Activated naive CD4-positive, alpha-beta T cell treated with Interleukin-2 at 50 U/mL for 16 hours (primary cell): ENCODE measurements at regions not wholly inside any gene's neighbourhood (a gene's known extent, or its start where the extent isn't known, plus 50 kb on each side); places are given as distances from the start of the nearest gene placed in this dataset.
"Not testable (repeated sequence)": the region's sequence is repeated elsewhere in the genome, so short reads cannot be mapped to it uniquely, and the experiment has no call there.

ENCODE experiments used
- DNase-seq: peaks from one replicate; pipeline ENCODE4 v3.0.0-alpha.2; 2020

- no peak for DNase-seq
Measured at GRCh38 chr5:92086059-92086811, 703.1 kb upstream of the ARRDC3 start.

- DNase-seq: no peak
Measured at GRCh38 chr5:92081958-92082712, 699.0 kb upstream of the ARRDC3 start.

DNA sequence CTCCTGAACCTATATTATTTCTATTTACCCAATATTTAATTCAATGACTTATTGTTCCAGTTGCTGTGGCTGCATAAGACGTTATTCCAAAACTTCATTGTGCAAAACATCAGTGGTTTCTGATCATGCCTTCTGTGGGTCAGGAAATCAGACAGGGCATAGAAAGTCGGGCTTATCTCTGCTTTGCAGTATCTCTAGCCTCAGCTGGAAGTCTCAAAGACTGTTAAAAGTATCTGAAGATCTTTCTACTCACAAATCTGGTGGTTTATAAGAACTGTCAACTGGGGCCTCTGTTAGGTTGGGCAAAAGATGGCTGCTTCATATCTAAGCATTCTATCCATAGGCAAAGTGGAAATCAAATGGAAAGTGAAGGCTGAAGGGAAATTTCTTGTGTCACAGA is 687.7 kb upstream of the ARRDC3 start:
- no peak for DNase-seq

DNA sequence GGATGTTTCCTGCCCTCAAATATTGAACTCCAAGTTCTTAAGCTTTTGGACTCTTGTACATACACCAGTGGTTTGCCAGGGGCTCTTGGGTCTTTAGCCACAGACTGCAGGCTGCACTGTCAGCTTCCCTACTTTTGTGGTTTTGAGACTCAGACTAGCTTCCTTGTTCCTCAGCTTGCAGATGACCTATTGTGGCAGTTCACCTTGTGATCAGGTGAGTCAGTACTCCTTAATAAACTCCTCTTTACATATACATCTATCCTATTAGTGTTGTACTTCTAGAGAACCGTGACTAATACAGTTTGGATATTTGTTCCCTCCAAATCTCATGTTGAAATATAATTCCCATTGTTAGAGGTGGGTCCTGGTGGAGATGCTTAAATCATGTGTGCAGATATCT is 681.9 kb upstream of the ARRDC3 start:
- DNase-seq: no peak

GRCh38 chr5:92051741-92052140 is 668.6 kb upstream of the ARRDC3 start:
- no peak for DNase-seq

- no peak for DNase-seq
Measured at GRCh38 chr5:92050970-92051369, 667.9 kb upstream of the ARRDC3 start.

- DNase-seq: no peak
Measured at GRCh38 chr5:92041911-92042660, 659.0 kb upstream of the ARRDC3 start.

DNA sequence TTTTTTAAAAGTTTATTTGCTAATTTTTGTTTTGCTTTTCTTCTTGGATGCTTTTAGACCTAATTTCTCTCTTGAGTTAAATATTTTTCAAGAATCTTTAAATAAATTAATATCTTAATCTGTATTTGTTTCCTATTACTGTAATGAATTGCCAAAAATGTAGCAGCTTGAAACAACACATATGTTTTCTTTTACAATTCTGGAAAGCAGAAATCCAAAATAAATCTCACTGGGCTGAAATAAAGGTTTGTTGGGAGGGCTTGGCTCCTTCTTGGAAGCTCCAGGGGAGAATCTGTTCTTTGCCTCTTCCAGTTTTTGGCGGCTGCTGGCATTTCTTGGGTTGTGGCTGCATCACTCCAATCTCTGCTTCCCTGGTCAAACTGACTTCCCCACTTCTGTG is 658.1 kb upstream of the ARRDC3 start:
- DNase-seq: no peak

- not testable (repeated sequence) for DNase-seq
Measured at GRCh38 chr5:92029792-92030191, 646.7 kb upstream of the ARRDC3 start.

DNA sequence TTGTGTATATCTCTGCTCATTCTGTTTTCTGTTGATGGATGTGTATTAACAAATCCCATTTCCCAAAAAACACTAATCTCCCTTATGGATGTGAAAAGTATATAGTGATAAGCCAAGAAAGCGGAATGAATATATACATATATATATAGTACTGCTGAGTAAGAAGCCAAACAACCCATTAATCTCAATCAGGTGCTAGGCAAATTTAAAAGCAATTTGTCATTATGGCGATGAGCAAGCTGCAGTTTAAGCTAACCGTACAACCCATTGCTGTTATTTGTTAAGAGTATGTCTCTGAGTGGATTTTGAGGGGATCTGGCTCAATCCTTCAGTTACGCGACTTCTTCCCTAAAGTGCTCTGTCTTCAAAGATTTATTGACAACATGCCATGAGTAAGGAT is 640.4 kb upstream of the ARRDC3 start:
- no peak for DNase-seq

GRCh38 chr5:92023141-92023471 is 640.0 kb upstream of the ARRDC3 start:
- no peak for DNase-seq

DNA sequence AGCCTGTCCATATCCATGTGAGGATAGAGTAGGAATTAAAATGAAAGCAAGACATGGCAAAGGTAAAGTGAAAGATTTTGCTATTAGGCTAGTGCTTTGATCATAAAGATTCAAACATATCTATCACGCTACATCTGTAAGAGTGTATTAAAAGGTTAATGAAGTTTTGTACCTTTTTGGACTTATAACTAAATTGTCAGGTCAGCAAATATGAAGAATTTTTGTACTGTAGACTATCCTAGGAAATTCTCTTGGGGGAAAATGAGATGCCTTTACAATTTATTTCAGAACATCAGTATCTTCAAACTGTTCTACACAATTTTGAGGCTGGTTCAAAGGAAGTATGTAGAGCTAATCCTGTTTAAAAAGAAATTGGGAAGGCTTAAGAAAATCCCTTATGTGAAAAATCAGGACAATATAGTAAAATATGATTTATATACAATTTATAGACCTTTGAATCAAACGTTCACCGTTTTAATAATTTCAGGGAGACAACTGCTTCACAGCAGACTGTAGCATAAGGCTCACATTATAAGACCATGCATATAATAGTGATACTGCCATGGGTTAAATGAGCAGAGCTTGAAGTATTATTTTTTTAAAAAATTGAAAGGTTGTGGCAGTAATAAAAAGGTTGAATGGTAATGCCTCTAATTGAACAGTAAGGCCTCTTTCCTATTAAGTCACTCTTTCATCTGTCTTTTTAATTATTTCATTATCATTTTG is 639.5 kb upstream of the ARRDC3 start:
- no peak for DNase-seq

- no peak for DNase-seq
Measured at GRCh38 chr5:92019376-92019990, 636.4 kb upstream of the ARRDC3 start.

- no peak for DNase-seq
Measured at GRCh38 chr5:92017776-92018175, 634.7 kb upstream of the ARRDC3 start.

- DNase-seq: not testable (repeated sequence)
Measured at GRCh38 chr5:92011845-92012244, 628.7 kb upstream of the ARRDC3 start.

GRCh38 chr5:92003806-92004205 is 620.7 kb upstream of the ARRDC3 start:
- DNase-seq: no peak

GRCh38 chr5:92002721-92003274 is 619.7 kb upstream of the ARRDC3 start:
- DNase-seq: no peak

GRCh38 chr5:91998774-91999173 is 615.7 kb upstream of the ARRDC3 start:
- DNase-seq: no peak

GRCh38 chr5:91983869-91984268 is 600.8 kb upstream of the ARRDC3 start:
- DNase-seq: no peak

GRCh38 chr5:91978221-91978882 is 595.2 kb upstream of the ARRDC3 start:
- no peak for DNase-seq

GRCh38 chr5:91977579-91977978 is 594.5 kb upstream of the ARRDC3 start:
- no peak for DNase-seq

GRCh38 chr5:91976451-91976850 is 593.3 kb upstream of the ARRDC3 start:
- no peak for DNase-seq
